ENCODE measurements at regions not wholly inside any gene's neighbourhood (a gene's known extent, or its start where the extent isn't known, plus 50 kb on each side); places are given as distances from the start of the nearest gene placed in this dataset.

GRCh38 chr18:72114801-72115594, 429.1 kb downstream of the CBLN2 start:
- TF ChIP-seq CTCF (IDR thresholded peaks at IDR 0.05; ENCODE audit: low read depth, low read length) = no peak
- TF ChIP-seq POLR2A (IDR thresholded peaks at IDR 0.05; ENCODE audit: extremely low read depth, insufficient read length) = no peak
- TF ChIP-seq MAX (IDR thresholded peaks at IDR 0.05; ENCODE audit: low read depth, low read length) = no peak
- TF ChIP-seq MYC (IDR thresholded peaks at IDR 0.05; ENCODE audit: low read depth, low read length) = no peak

All from NB4 (cell line).